HCT116 (cell line): ENCODE measurements at regions not wholly inside any gene's neighbourhood (a gene's known extent, or its start where the extent isn't known, plus 50 kb on each side); places are given as distances from the start of the nearest gene placed in this dataset.

ENCODE experiments used
- CEBPB ChIP-seq: IDR thresholded peaks from 2 replicates; pipeline ENCODE4 v1.6.1; 2012; ENCODE audit warnings: low read depth
- CTCF ChIP-seq, 3 experiments: fragments of 200-600 bp in 1 of 3; sonication (generic) in 1 of 3; IDR thresholded peaks in 2 of 3; conservative IDR thresholded peaks in 1 of 3; 2 replicates each; pipeline ENCODE4 v1.5.1; 2012 to 2017; ENCODE audit warnings: low read depth in 2 of 3, low read length in 2 of 3, antibody characterized with exemption in 1 of 3, borderline replicate concordance in 1 of 3, control low read depth in 1 of 3, mild to moderate bottlenecking in 1 of 3, mixed read lengths in 1 of 3, mixed run types in 1 of 3, moderate library complexity in 1 of 3; ENCODE audit not compliant: insufficient read depth in 1 of 3
- EGR1 ChIP-seq: IDR thresholded peaks from 2 replicates; pipeline ENCODE4 v1.6.1; 2012; ENCODE audit warnings: low read depth
- EZH2 ChIP-seq: fragments of 200-600 bp; sonication (generic); IDR thresholded peaks from 2 replicates; pipeline ENCODE4 v1.6.1; 2017; ENCODE audit warnings: antibody characterized with exemption, mixed run types
- MAX ChIP-seq: IDR thresholded peaks from 2 replicates; pipeline ENCODE4 v1.6.1; 2012
- POLR2A ChIP-seq: IDR thresholded peaks from 2 replicates; pipeline ENCODE4 v1.7.0; 2011; ENCODE audit warnings: borderline replicate concordance; ENCODE audit not compliant: insufficient read depth, insufficient read length; ENCODE audit errors: extremely low read depth
- RAD21 ChIP-seq: IDR thresholded peaks from 2 replicates; pipeline ENCODE4 v1.6.1; 2012; ENCODE audit warnings: low read depth, mild to moderate bottlenecking
- SIN3A ChIP-seq: IDR thresholded peaks from 2 replicates; pipeline ENCODE4 v1.6.1; 2012; ENCODE audit warnings: low read depth
- SRF ChIP-seq: IDR thresholded peaks from 2 replicates; pipeline ENCODE4 v1.6.1; 2012; ENCODE audit warnings: low read depth
- TCF7L2 ChIP-seq: IDR thresholded peaks from 2 replicates; pipeline ENCODE4 v1.7.0; 2011; ENCODE audit warnings: borderline replicate concordance, inconsistent platforms; ENCODE audit not compliant: insufficient read depth, insufficient read length; ENCODE audit errors: extremely low read depth
- YY1 ChIP-seq: IDR thresholded peaks from 2 replicates; pipeline ENCODE4 v1.6.1; 2011; ENCODE audit warnings: low read length, low read depth, moderate library complexity, mild to moderate bottlenecking; ENCODE audit not compliant: insufficient replicate concordance; ENCODE audit errors: extremely low read depth
- ZNF274 ChIP-seq: fragments of 200-500 bp; sonication (Bioruptor generic); IDR thresholded peaks from 2 replicates; pipeline ENCODE4 v1.6.1; 2014; ENCODE audit warnings: mild to moderate bottlenecking, low read depth, low read length, inconsistent platforms
- TF ChIP-seq, protein P1 (sequence below): IDR thresholded peaks from 2 replicates; pipeline ENCODE4 v1.6.1; 2012
- TF ChIP-seq, protein P2 (sequence below): IDR thresholded peaks from 2 replicates; pipeline ENCODE4 v1.6.1; 2012; ENCODE audit warnings: low read depth

- TF ChIP-seq CTCF (IDR thresholded peaks at IDR 0.05 in 2 of 3, conservative IDR thresholded peaks at IDR 0.05 in 1 of 3; ENCODE audit: borderline replicate concordance in 1 of 3, insufficient read depth in 1 of 3, low read depth in 2 of 3, low read length in 2 of 3) (no peak), YY1 (no peak), CEBPB (no peak), SIN3A (no peak), POLR2A (no peak), EGR1 (no peak), TCF7L2 (no peak), EZH2 (no peak), MAX (no peak), RAD21 (no peak), SRF (no peak), ZNF274 (no peak)
- TF ChIP-seq, protein P1, sequence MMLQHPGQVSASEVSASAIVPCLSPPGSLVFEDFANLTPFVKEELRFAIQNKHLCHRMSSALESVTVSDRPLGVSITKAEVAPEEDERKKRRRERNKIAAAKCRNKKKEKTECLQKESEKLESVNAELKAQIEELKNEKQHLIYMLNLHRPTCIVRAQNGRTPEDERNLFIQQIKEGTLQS: no peak
- TF ChIP-seq, protein P2, sequence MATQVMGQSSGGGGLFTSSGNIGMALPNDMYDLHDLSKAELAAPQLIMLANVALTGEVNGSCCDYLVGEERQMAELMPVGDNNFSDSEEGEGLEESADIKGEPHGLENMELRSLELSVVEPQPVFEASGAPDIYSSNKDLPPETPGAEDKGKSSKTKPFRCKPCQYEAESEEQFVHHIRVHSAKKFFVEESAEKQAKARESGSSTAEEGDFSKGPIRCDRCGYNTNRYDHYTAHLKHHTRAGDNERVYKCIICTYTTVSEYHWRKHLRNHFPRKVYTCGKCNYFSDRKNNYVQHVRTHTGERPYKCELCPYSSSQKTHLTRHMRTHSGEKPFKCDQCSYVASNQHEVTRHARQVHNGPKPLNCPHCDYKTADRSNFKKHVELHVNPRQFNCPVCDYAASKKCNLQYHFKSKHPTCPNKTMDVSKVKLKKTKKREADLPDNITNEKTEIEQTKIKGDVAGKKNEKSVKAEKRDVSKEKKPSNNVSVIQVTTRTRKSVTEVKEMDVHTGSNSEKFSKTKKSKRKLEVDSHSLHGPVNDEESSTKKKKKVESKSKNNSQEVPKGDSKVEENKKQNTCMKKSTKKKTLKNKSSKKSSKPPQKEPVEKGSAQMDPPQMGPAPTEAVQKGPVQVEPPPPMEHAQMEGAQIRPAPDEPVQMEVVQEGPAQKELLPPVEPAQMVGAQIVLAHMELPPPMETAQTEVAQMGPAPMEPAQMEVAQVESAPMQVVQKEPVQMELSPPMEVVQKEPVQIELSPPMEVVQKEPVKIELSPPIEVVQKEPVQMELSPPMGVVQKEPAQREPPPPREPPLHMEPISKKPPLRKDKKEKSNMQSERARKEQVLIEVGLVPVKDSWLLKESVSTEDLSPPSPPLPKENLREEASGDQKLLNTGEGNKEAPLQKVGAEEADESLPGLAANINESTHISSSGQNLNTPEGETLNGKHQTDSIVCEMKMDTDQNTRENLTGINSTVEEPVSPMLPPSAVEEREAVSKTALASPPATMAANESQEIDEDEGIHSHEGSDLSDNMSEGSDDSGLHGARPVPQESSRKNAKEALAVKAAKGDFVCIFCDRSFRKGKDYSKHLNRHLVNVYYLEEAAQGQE: no peak
Measured at GRCh38 chr18:39297225-39297624, 1731.6 kb upstream of the CELF4 start.
